22Rv1 (cell line): ENCODE measurements at regions not wholly inside any gene's neighbourhood (a gene's known extent, or its start where the extent isn't known, plus 50 kb on each side); places are given as distances from the start of the nearest gene placed in this dataset.

Source experiments
- H3K27ac ChIP-seq: fragments of 450-650 bp; 2 replicates; pipeline ENCODE4 v1.5.1; 2017
- CTCF ChIP-seq: fragments of 450-650 bp; IDR thresholded peaks from 2 replicates; pipeline ENCODE4 v1.5.1; 2017; ENCODE audit warnings: mild to moderate bottlenecking
- ZFX ChIP-seq: fragments of 450-650 bp; IDR thresholded peaks from 2 replicates; pipeline ENCODE4 v1.6.1; 2017; ENCODE audit warnings: antibody characterized with exemption, borderline replicate concordance

- H3K27ac ChIP-seq: no peak overlapping the region
- TF ChIP-seq CTCF (no peak), ZFX (no peak)
These were observed 144.7 kb downstream of the PDGFRA start for GRCh38 chr4:54373718-54374210.

- no peak for TF ChIP-seq CTCF
- no peak for TF ChIP-seq ZFX
- H3K27ac ChIP-seq: no peak overlapping the region
These were observed 149.4 kb downstream of the PDGFRA start for GRCh38 chr4:54378461-54378860.

GRCh38 chr4:54384152-54384551 is 155.1 kb downstream of the PDGFRA start:
- TF ChIP-seq ZFX: no peak
- no peak for TF ChIP-seq CTCF
- H3K27ac ChIP-seq: no peak overlapping the region

GRCh38 chr4:54384563-54384962 is 155.5 kb downstream of the PDGFRA start:
- no peak overlapping the region for H3K27ac ChIP-seq
- TF ChIP-seq CTCF (peak; percentile 41), ZFX (no peak)

- H3K27ac ChIP-seq: no peak overlapping the region
- no peak for TF ChIP-seq ZFX
- TF ChIP-seq CTCF: no peak
These were observed 157.1 kb downstream of the PDGFRA start for GRCh38 chr4:54386042-54386669.

- TF ChIP-seq CTCF (no peak), ZFX (no peak)
- no peak overlapping the region for H3K27ac ChIP-seq
These were observed 157.6 kb downstream of the PDGFRA start for GRCh38 chr4:54386693-54387092.

GRCh38 chr4:54390670-54391069 is 161.6 kb downstream of the PDGFRA start:
- no peak overlapping the region for H3K27ac ChIP-seq
- TF ChIP-seq CTCF (no peak), ZFX (no peak)
